OCI-LY1 (cell line): ENCODE measurements at regions not wholly inside any gene's neighbourhood (a gene's known extent, or its start where the extent isn't known, plus 50 kb on each side); places are given as distances from the start of the nearest gene placed in this dataset.

ENCODE experiments used
- H2AFZ ChIP-seq: fragments of 200-600 bp; sonication (generic), shearing (Covaris generic); 2 replicates; pipeline ENCODE4 v1.6.0; 2014; ENCODE audit warnings: antibody characterized with exemption, mild to moderate bottlenecking, low read length
- H3F3A ChIP-seq: fragments of 200-600 bp; sonication (generic), shearing (Covaris generic); 2 replicates; pipeline ENCODE4 v1.6.0; 2014; ENCODE audit warnings: mild to moderate bottlenecking, antibody characterized with exemption, low read length, moderate library complexity; ENCODE audit not compliant: insufficient read depth
- H3K27ac ChIP-seq: fragments of 200-600 bp; sonication (generic); 2 replicates; pipeline ENCODE4 v1.5.1; 2014; ENCODE audit warnings: low read length, mixed run types, mild to moderate bottlenecking, low read depth; ENCODE audit not compliant: poor library complexity, severe bottlenecking
- H3K27me3 ChIP-seq: fragments of 200-600 bp; sonication (generic); 2 replicates; pipeline ENCODE4 v1.6.0; 2014; ENCODE audit warnings: antibody characterized with exemption, mild to moderate bottlenecking, low read length, moderate library complexity; ENCODE audit not compliant: insufficient read depth
- H3K36me3 ChIP-seq: fragments of 200-600 bp; sonication (generic); 2 replicates; pipeline ENCODE4 v1.6.1; 2014; ENCODE audit warnings: mild to moderate bottlenecking, antibody characterized with exemption, low read length, moderate library complexity, mixed read lengths; ENCODE audit not compliant: insufficient read depth
- H3K4me1 ChIP-seq: fragments of 200-600 bp; sonication (generic); 2 replicates; pipeline ENCODE4 v1.5.1; 2014; ENCODE audit warnings: mild to moderate bottlenecking, low read length, moderate library complexity; ENCODE audit not compliant: insufficient read depth, severe bottlenecking
- H3K4me2 ChIP-seq: fragments of 200-600 bp; sonication (generic), shearing (Covaris generic); 2 replicates; pipeline ENCODE4 v1.6.1; 2014; ENCODE audit warnings: low read length
- H3K4me3 ChIP-seq: fragments of 200-600 bp; sonication (generic); 2 replicates; pipeline ENCODE4 v1.5.1; 2014; ENCODE audit warnings: low read length, low read depth, mild to moderate bottlenecking, mixed read lengths; ENCODE audit not compliant: poor library complexity, severe bottlenecking
- H3K79me2 ChIP-seq: fragments of 200-600 bp; shearing (Covaris generic); 2 replicates; pipeline ENCODE4 v1.6.1; 2016; ENCODE audit warnings: mixed run types, low read length, mixed read lengths; ENCODE audit not compliant: insufficient read depth
- H3K9ac ChIP-seq: fragments of 200-600 bp; sonication (generic), shearing (Covaris generic); 2 replicates; pipeline ENCODE4 v1.6.1; 2014; ENCODE audit warnings: mild to moderate bottlenecking, low read length, mixed read lengths
- H3K9me2 ChIP-seq: fragments of 200-600 bp; sonication (generic), shearing (Covaris generic); 2 replicates; pipeline ENCODE4 v1.6.1; 2014; ENCODE audit warnings: low read depth, mild to moderate bottlenecking, low read length, mixed read lengths
- H3K9me3 ChIP-seq: fragments of 200-600 bp; shearing (Covaris generic); 2 replicates; pipeline ENCODE4 v1.6.1; 2014; ENCODE audit warnings: low read length, mixed read lengths
- H4K20me1 ChIP-seq: fragments of 200-600 bp; sonication (generic), shearing (Covaris generic); 2 replicates; pipeline ENCODE4 v1.6.0; 2016; ENCODE audit warnings: mild to moderate bottlenecking, low read length; ENCODE audit not compliant: insufficient read depth
- EZH2 ChIP-seq: fragments of 200-600 bp; sonication (generic), shearing (Covaris generic); IDR thresholded peaks from 2 replicates; pipeline ENCODE4 v1.8.0; 2017; ENCODE audit warnings: borderline replicate concordance, mixed run types, mild to moderate bottlenecking, antibody characterized with exemption, low read length, moderate library complexity, mixed read lengths
- TF ChIP-seq, protein P1 (sequence below): fragments of 200-600 bp; sonication (generic), shearing (Covaris generic); IDR thresholded peaks from 2 replicates; pipeline ENCODE4 v1.5.1; 2017; ENCODE audit warnings: mild to moderate bottlenecking, antibody characterized with exemption, low read length, moderate library complexity, mixed read lengths

DNA sequence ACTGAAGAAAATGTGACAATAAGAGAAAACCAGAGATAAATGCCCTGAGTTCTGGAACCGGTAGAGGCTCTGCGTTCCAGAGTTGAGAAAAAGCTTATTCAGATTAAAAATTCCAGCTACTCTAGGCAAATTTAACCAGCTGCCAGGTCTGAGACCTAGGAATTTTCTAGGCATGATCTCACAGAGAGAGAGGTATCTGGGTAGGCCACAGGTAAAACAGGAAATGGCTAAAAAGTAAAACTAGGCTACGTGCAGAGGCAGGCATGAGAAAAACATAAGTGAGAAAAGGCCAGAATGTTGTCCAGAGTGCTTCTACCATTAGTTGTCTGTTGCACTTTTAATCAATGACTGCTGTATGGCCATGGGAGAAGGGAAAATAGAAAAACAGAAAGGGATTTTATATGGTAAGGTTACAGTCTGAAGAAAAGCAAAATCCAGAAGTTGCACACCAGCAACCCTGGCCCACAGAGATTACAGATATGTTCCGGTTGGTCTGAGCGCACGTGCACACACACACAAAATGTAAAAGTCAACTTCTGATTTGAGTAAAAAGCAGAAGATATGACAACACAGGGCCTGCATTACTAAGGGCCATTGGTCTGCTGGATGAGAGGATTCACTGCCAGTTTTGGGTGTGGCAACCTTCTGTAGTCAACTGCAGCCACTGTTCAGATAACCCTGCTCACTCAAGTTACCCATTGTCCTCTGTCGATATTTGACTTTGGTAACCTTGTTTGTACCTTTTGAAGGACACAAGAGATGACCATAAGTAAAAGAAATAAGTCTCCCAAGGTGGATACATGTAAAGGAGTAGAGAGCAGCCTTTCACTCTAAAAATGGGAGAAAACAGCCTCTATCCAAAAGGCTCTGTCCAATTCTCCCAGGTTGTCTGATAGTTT, 266.0 kb downstream of the DTWD2 start:
- TF ChIP-seq, protein P1, sequence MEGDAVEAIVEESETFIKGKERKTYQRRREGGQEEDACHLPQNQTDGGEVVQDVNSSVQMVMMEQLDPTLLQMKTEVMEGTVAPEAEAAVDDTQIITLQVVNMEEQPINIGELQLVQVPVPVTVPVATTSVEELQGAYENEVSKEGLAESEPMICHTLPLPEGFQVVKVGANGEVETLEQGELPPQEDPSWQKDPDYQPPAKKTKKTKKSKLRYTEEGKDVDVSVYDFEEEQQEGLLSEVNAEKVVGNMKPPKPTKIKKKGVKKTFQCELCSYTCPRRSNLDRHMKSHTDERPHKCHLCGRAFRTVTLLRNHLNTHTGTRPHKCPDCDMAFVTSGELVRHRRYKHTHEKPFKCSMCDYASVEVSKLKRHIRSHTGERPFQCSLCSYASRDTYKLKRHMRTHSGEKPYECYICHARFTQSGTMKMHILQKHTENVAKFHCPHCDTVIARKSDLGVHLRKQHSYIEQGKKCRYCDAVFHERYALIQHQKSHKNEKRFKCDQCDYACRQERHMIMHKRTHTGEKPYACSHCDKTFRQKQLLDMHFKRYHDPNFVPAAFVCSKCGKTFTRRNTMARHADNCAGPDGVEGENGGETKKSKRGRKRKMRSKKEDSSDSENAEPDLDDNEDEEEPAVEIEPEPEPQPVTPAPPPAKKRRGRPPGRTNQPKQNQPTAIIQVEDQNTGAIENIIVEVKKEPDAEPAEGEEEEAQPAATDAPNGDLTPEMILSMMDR = no peak
- TF ChIP-seq EZH2 = no peak
- H3K4me3 ChIP-seq = no peak overlapping the region
- no peaks in the 10 kb centered on the region for H3K79me2 ChIP-seq
- no peak overlapping the region for H2AFZ ChIP-seq
- no peaks in the 10 kb centered on the region for H3F3A ChIP-seq
- H3K9me2 ChIP-seq = no peaks in the 10 kb centered on the region
- no peaks in the 10 kb centered on the region for H4K20me1 ChIP-seq
- no peaks in the 10 kb centered on the region for H3K27me3 ChIP-seq
- H3K4me2 ChIP-seq = no peak overlapping the region
- H3K9me3 ChIP-seq = no peaks in the 10 kb centered on the region
- no peaks in the 10 kb centered on the region for H3K4me1 ChIP-seq
- H3K27ac ChIP-seq = no peak overlapping the region
- no peak overlapping the region for H3K9ac ChIP-seq
- no peaks in the 10 kb centered on the region for H3K36me3 ChIP-seq

DNA sequence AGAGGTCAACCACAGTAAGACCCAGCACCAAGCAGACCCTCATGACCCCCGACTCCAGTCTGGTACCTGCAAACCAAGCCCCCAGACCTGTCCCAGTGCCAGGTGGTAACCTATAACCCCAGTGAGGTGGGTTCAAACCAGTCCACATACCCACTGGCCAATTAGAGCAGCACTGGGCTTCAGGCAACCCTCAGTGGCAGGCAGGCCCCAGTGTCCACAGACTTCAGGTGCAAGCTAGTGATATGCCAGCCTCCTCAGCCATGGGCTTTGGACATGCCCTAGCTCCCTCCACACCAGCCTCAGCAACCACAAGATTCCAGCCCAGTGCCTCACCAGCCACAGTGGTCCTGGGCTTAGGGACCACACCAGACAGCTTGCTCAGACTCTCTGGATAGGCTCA, 276.6 kb downstream of the DTWD2 start:
- Histone ChIP-seq H3K4me3 (no peak overlapping the region), H3K27ac (no peak overlapping the region), H4K20me1 (no peaks in the 10 kb centered on the region), H3K9me3 (no peaks in the 10 kb centered on the region), H3K79me2 (no peaks in the 10 kb centered on the region), H3K27me3 (no peaks in the 10 kb centered on the region), H3K9ac (no peak overlapping the region), H3K36me3 (no peaks in the 10 kb centered on the region), H3K4me1 (no peaks in the 10 kb centered on the region), H3K9me2 (no peaks in the 10 kb centered on the region), H2AFZ (no peak overlapping the region), H3F3A (no peaks in the 10 kb centered on the region), H3K4me2 (no peak overlapping the region)
- TF ChIP-seq, protein P1 = no peak
- no peak for TF ChIP-seq EZH2

DNA sequence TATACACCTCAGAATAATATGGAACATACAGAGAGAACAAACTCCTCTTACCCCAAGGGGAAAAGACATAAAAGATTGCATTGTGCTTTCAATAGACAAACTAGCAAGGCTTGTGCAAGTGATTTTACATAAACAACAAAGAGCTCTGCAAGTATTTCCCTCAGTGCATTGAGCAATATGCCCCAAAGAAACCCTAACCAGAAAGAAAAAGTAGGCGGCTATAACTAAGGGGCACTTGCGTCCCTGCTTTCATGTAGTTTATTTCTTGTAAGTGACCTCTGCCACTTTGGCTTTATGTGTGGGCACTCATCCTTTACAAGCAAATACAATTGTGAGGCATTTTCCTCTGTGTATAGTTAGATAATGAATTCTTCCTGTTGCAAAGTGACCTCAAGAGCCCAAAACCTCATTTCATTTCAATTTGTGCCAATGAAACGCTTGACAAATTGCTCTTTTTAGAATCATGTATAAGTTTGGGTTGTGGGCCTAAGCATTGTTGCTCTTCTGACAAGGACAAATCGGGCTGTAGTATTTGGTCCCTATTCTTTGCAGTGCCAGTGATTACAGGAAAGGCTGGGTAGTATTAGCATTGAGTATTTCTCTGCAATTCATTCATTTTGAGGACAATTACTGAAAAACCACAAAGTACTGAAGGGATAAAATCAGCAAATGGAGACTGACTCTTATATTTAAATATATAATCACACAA, 282.2 kb downstream of the DTWD2 start:
- H3F3A ChIP-seq = no peaks in the 10 kb centered on the region
- H3K27me3 ChIP-seq = no peaks in the 10 kb centered on the region
- H3K9me2 ChIP-seq = no peaks in the 10 kb centered on the region
- H3K9me3 ChIP-seq = no peaks in the 10 kb centered on the region
- H3K4me3 ChIP-seq = no peak overlapping the region
- no peaks in the 10 kb centered on the region for H3K79me2 ChIP-seq
- H3K36me3 ChIP-seq = no peaks in the 10 kb centered on the region
- no peak overlapping the region for H3K9ac ChIP-seq
- H2AFZ ChIP-seq = no peak overlapping the region
- no peak overlapping the region for H3K27ac ChIP-seq
- TF ChIP-seq, protein P1 = no peak
- TF ChIP-seq EZH2 = no peak
- H4K20me1 ChIP-seq = no peaks in the 10 kb centered on the region
- no peak overlapping the region for H3K4me2 ChIP-seq
- no peaks in the 10 kb centered on the region for H3K4me1 ChIP-seq
